Muscle of leg (tissue), 3 donors: ENCODE measurements at regions not wholly inside any gene's neighbourhood (a gene's known extent, or its start where the extent isn't known, plus 50 kb on each side); places are given as distances from the start of the nearest gene placed in this dataset.
A peak's percentile ranks its signal among the peaks of the same experiment; 100 is the strongest.

Experiments
- DNase-seq: peaks from one replicate; pipeline ENCODE4 v3.0.0; 2013
- H3K27ac ChIP-seq: one replicate; pipeline ENCODE4 v1.5.1; 2013; ENCODE audit warnings: mild to moderate bottlenecking, low read length, control low read depth
- H3K27me3 ChIP-seq: one replicate; pipeline ENCODE4 v1.6.1; 2013; ENCODE audit warnings: low read length; ENCODE audit not compliant: control insufficient read depth, insufficient read depth
- H3K36me3 ChIP-seq: one replicate; pipeline ENCODE4 v1.6.1; 2013; ENCODE audit warnings: low read length; ENCODE audit not compliant: control insufficient read depth, insufficient read depth
- H3K4me1 ChIP-seq: one replicate; pipeline ENCODE4 v1.6.1; 2013; ENCODE audit warnings: low read length; ENCODE audit not compliant: control insufficient read depth, insufficient read depth
- H3K4me3 ChIP-seq: one replicate; pipeline ENCODE4 v1.5.1; 2013; ENCODE audit warnings: low read length, control low read depth
- H3K9me3 ChIP-seq: replicated peaks from 2 replicates; pipeline ENCODE4 v1.6.1; 2013; ENCODE audit warnings: low read depth, low read length; ENCODE audit not compliant: control insufficient read depth
- WGBS: methylation state at CpG from one replicate; pipeline ENCODE4 v1.1.5; 2013; ENCODE audit warnings: missing lambda C conversion rate; ENCODE audit not compliant: insufficient coverage; 5-methylcytosine and 5-hydroxymethylcytosine counted together

GRCh38 chr12:107921062-107921461 is 146.6 kb downstream of the ASCL4 start:
- Histone ChIP-seq H3K9me3 (no peaks in the 10 kb centered on the region), H3K36me3 (no peaks in the 10 kb centered on the region), H3K4me3 (no peak overlapping the region), H3K27me3 (peaks cover 5% of the 10 kb centered on the region), H3K27ac (no peak overlapping the region), H3K4me1 (no peaks in the 10 kb centered on the region)
- no peak for DNase-seq
- no CpG with 5 or more reads among the region's 4 CpGs for WGBS

- no peaks in the 10 kb centered on the region for H3K36me3 ChIP-seq
- H3K27ac ChIP-seq = no peak overlapping the region
- DNase-seq = no peak
- whole genome bisulfite sequencing = 86% methylated on average over 1 of the region's 3 CpGs
- no peaks in the 10 kb centered on the region for H3K4me1 ChIP-seq
- H3K4me3 ChIP-seq = no peak overlapping the region
- H3K27me3 ChIP-seq = peaks cover 3% of the 10 kb centered on the region
- H3K9me3 ChIP-seq = no peaks in the 10 kb centered on the region
Measured at GRCh38 chr12:107925125-107925524, 150.6 kb downstream of the ASCL4 start.

- DNase-seq = peak; percentile 49
- H3K9me3 ChIP-seq = no peaks in the 10 kb centered on the region
- no peak overlapping the region for H3K4me3 ChIP-seq
- no peak overlapping the region for H3K27ac ChIP-seq
- H3K4me1 ChIP-seq = no peaks in the 10 kb centered on the region
- no peaks in the 10 kb centered on the region for H3K36me3 ChIP-seq
- WGBS = 19% methylated on average over 5 of the region's 12 CpGs
- peaks cover 3% of the 10 kb centered on the region for H3K27me3 ChIP-seq
Measured at GRCh38 chr12:107929436-107929835, 154.9 kb downstream of the ASCL4 start.

GRCh38 chr12:107931761-107932160 is 157.3 kb downstream of the ASCL4 start:
- WGBS = 76% methylated on average over 5 of the region's 5 CpGs

GRCh38 chr12:107938446-107938845 is 163.9 kb downstream of the ASCL4 start:
- Histone ChIP-seq H3K4me1 (no peaks in the 10 kb centered on the region), H3K4me3 (no peak overlapping the region), H3K36me3 (no peaks in the 10 kb centered on the region), H3K27me3 (peaks cover 4% of the 10 kb centered on the region), H3K27ac (no peak overlapping the region), H3K9me3 (no peaks in the 10 kb centered on the region)
- WGBS = 33% methylated on average over 1 of the region's 1 CpG
- DNase-seq = no peak

More at GRCh38 chr12:107931761-107932160, 157.3 kb downstream of the ASCL4 start:
- Histone ChIP-seq H3K36me3 (no peaks in the 10 kb centered on the region), H3K27ac (no peak overlapping the region), H3K9me3 (no peaks in the 10 kb centered on the region), H3K27me3 (peaks cover 3% of the 10 kb centered on the region), H3K4me3 (no peak overlapping the region), H3K4me1 (no peaks in the 10 kb centered on the region)
- no peak for DNase-seq

GRCh38 chr12:107948391-107948945 is 174.0 kb downstream of the ASCL4 start:
- H3K4me3 ChIP-seq = no peak overlapping the region
- peaks cover 3% of the 10 kb centered on the region for H3K9me3 ChIP-seq
- H3K27me3 ChIP-seq = no peaks in the 10 kb centered on the region
- H3K36me3 ChIP-seq = no peaks in the 10 kb centered on the region
- H3K4me1 ChIP-seq = no peaks in the 10 kb centered on the region
- H3K27ac ChIP-seq = peak overlapping the region; percentile 45
- peak; percentile 93 for DNase-seq
- WGBS = 21% methylated on average over 3 of the region's 12 CpGs

GRCh38 chr12:107951024-107951423 is 176.5 kb downstream of the ASCL4 start:
- Histone ChIP-seq H3K9me3 (peaks cover 3% of the 10 kb centered on the region), H3K27me3 (no peaks in the 10 kb centered on the region), H3K4me1 (no peaks in the 10 kb centered on the region), H3K4me3 (no peak overlapping the region), H3K36me3 (no peaks in the 10 kb centered on the region), H3K27ac (no peak overlapping the region)
- WGBS = 87% methylated on average over 1 of the region's 2 CpGs
- DNase-seq = no peak

- DNase-seq = no peak
Measured at GRCh38 chr12:107955966-107956643, 173.0 kb upstream of the WSCD2 start.

GRCh38 chr12:107957459-107957858 is 171.6 kb upstream of the WSCD2 start:
- no peak for DNase-seq
- Histone ChIP-seq H3K36me3 (no peaks in the 10 kb centered on the region), H3K27me3 (no peaks in the 10 kb centered on the region), H3K27ac (no peak overlapping the region), H3K4me3 (no peak overlapping the region), H3K4me1 (no peaks in the 10 kb centered on the region), H3K9me3 (no peaks in the 10 kb centered on the region)

More at GRCh38 chr12:107955966-107956643, 173.0 kb upstream of the WSCD2 start:
- H3K9me3 ChIP-seq = peaks cover 3% of the 10 kb centered on the region
- H3K27me3 ChIP-seq = no peaks in the 10 kb centered on the region
- no peak overlapping the region for H3K4me3 ChIP-seq
- H3K36me3 ChIP-seq = no peaks in the 10 kb centered on the region
- H3K27ac ChIP-seq = no peak overlapping the region
- WGBS = 43% methylated on average over 6 of the region's 6 CpGs
- no peaks in the 10 kb centered on the region for H3K4me1 ChIP-seq

- DNase-seq = no peak
- no peak overlapping the region for H3K4me3 ChIP-seq
- 69% methylated on average over 2 of the region's 6 CpGs for WGBS
Measured at GRCh38 chr12:107963635-107964034, 165.5 kb upstream of the WSCD2 start.

More at GRCh38 chr12:107963635-107964034, 165.5 kb upstream of the WSCD2 start:
- no peaks in the 10 kb centered on the region for H3K9me3 ChIP-seq
- no peaks in the 10 kb centered on the region for H3K36me3 ChIP-seq
- H3K4me1 ChIP-seq = no peaks in the 10 kb centered on the region
- H3K27me3 ChIP-seq = no peaks in the 10 kb centered on the region
- no peak overlapping the region for H3K27ac ChIP-seq
